GM19397 (cell line): ENCODE measurements at regions not wholly inside any gene's neighbourhood (a gene's known extent, or its start where the extent isn't known, plus 50 kb on each side); places are given as distances from the start of the nearest gene placed in this dataset.

ENCODE experiments used
- ATAC-seq: cut with Tn5 transposase; IDR thresholded peaks from one replicate; pipeline ENCODE4 v1.9.1; 2021; ENCODE audit warnings: mild to moderate bottlenecking, moderate library complexity; ENCODE audit not compliant: unreplicated experiment

GRCh38 chr17:12365805-12366204, 299.9 kb upstream of the MYOCD start:
- no peak for ATAC-seq

DNA sequence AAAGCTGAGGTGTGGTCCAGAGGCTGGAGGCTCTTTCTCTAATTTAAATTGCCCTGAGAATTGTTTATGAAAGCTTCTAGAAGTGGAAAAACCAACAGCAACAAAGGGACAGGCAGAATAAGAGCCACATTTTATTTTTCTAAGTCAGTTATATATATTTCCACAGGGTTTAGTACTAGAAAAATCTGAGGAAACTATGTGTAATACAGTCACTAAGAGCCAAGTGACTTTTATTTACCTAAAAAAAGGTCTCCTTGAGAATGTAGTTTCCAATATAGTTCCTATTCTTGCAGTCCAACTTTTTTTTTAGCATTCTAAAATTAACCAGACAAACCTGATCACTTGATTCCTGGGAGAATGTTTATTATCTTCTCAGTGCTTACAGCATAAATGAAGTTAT, 296.6 kb upstream of the MYOCD start:
- ATAC-seq, result no peak

DNA sequence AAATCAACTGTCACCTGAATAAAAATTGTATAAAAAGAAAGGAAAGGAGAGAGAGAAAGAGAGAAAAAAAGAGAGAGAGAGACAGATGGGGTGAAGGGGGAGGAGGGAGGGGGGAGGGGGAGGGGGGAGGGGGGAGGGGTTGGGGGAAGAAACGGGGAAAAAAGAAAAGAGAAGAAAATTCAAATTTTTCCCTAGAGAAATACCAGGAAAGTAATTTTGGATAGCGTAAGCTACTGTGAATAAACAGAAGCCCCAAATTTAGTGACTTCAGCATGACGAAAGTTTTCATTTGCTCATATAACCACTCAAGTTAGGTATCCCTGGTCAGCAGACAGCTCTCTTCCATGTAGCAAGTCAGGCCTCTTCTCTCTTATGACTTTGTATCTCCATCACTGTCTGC, 289.4 kb upstream of the MYOCD start:
- ATAC-seq, result no peak

DNA sequence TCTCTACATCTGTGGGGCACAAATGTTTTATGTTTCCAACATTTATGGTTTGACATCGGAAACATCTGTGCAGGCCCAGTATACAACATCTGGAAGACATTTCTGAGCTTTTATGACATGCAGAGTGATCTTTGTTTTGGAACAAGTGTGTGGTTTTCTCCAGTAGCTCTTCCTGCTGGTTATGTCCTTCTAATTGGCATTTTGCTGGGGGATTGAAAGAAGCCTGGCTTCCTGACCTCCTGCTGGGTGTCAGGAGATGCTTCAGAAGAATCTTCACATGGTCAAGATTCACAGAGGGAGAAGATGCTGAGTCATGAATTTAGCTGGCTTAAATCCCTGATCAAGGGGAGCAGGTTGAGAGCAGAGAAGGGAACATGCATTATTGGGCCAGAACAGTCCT, 279.5 kb upstream of the MYOCD start:
- no peak for ATAC-seq

GRCh38 chr17:12388226-12388625, 277.5 kb upstream of the MYOCD start:
- no peak for ATAC-seq

DNA sequence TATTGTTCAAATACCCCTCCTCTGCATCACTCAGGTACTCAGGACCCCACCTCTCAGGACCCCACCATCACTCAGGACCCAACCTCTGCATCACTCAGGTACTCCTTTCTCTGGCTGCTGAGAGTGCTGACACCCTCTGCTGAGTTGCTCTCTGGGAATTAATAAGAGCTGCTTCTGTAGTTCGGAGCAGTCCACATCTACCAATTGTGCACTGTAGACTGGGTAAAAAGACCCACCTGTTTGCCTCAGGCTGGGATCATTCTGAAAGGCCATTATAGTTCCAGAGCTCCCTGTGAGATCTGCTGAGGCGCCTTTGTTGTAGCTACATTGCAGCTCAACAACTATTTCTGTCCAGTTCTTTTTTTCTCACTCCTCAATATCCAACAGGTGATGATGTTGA, 276.3 kb upstream of the MYOCD start:
- no peak for ATAC-seq

GRCh38 chr17:12390631-12391030, 275.1 kb upstream of the MYOCD start:
- ATAC-seq, result no peak

- no peak for ATAC-seq
These were observed 274.2 kb upstream of the MYOCD start for GRCh38 chr17:12391468-12391867.

DNA sequence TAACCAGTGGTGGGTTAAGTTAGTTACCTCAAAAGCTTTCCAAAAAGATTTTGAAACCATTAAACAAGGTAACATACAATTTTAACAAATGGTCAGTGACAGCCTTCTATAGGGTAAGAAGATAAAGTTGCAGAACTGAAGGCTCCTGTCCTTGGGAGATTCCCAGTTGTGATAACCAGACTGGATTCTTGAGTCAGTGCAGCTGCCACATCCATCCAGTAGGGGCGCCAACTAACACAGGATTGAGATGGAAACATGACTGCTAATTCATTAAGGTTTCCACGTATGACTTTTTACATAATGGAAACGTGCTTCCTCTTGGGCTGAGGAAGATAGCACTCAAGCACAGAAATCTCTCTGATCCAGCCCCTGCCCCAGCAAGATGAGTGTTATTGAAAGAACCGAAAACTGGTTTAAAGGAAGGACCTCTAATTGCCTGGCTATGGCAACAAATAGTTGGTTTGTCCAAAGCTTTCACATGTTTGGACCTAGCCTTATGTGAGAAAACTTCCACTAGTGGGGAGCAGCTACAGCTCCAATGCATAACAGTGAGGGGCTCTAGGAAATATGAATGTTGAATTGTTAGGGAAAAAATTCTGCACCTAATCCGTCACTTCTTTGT, 269.8 kb upstream of the MYOCD start:
- ATAC-seq, result no peak

GRCh38 chr17:12398441-12399051, 267.1 kb upstream of the MYOCD start:
- no peak for ATAC-seq

DNA sequence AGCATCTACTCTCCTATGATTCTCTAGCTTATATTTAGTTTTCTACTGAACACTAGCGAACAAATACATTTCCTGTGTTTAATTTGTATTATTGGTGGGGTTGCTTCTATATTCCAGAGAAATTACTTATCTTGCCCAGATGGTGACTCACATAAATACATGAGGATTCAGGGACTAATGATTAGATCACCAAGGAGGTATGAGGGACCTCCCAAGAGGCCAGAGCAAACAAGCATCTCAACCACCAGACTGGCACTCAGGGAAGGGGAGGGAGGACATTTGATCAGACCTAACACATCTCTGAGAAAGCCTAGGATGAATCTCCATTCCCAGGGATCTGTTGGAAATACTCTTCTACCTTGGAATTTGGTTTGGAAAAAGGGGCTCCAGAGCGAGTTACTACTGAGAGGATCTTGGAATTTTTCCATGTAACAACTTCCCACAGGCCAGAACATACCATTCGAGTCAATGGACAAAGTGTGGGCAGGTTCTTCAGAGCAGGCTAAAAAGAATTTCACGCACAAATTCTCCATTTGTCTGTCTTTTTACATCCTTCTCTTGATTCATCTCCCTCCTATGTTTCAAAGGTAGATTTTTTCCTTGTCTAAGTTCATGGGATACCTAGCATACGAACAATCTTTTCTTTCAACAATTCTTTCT, 262.6 kb upstream of the MYOCD start:
- no peak for ATAC-seq

DNA sequence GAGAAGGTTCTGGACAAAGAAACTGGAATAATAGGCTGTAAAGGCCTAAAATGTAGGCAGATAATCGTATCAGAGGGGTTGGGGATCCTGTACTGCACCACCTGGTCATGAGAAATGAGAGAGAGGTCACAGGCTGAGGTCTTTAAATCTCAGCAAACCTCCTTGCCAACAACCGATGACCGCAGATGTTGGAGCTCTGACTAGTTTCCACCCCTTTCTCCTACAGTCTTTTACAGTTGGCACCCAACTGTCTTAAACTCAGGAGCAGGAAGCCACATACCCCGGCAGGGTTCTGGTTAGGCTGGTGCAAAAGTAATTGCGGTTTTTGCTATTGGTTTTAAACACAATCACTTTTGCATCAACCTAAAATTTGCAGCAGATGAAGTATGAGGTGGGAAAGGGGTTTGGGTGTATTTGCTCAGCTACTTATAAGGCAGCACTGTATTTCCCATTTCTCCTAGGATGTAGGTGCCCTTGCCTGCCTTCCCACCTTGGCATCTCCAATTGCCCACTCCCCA, 261.8 kb upstream of the MYOCD start:
- no peak for ATAC-seq

DNA sequence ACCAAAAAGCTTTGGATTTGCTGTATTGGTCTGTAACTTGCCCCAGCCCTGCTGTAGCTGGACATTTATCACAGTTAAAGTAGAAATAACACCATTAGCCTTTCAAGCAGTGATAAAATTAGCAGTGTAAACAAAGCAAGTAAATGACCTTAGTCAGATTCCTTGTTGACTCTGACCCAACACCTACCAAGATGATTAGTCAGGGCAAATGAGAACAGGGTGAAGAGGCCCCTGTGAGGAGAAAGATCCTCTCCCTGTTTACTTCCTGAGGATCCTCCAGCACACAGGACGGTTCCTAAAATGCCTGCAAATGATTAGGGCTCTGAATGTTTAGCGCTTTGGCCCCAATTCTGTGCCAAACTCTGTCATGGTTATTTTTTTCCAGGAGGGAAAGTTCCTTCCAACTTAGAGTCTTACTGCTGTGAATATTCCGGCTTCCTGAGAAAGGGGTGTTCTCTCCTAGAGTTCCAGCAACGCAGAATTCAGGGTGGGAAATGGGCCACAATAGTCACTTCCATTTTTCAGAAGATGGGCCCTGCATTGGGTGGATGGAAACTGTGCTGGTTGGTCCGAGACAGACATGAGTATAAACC, 259.0 kb upstream of the MYOCD start:
- ATAC-seq, result no peak

DNA sequence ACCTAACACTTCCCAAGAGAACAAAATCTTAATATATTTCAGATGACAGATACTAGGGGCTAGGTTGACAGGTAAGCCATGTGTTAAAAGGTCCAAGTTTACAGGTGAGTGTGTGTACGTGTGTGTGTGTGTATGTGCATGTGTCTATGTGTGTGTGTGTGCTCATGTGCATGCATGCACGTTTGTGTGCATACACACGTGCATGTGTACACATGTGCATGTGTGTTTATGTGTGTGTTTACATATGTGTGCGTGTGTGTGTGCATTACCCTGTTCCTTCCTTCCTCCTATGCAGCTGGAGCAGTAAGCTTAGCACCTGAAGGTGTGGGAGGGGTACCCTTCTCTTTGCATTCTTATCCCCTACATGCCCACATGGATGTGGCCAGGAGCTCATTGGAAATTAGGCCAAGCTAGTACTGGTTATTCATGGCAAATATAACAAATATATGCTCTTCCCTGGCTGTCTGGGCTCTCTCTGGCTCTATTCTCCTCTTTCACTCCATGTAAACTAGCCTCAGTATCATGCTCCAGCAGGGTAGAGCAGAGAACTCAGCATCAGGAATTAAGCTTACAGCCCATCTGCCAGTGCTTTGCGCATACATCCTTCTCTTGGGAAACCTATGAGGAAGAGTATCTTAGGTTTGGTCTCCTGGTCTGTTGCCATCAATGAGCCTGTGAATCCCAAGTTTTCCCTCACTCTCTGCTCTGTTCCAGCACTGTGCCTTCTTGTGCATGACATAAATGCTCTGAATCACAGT, 258.0 kb upstream of the MYOCD start:
- ATAC-seq, result no peak

GRCh38 chr17:12409082-12409481, 256.6 kb upstream of the MYOCD start:
- ATAC-seq, result no peak

- no peak for ATAC-seq
These were observed 255.0 kb upstream of the MYOCD start for GRCh38 chr17:12410717-12411116.

- no peak for ATAC-seq
These were observed 250.7 kb upstream of the MYOCD start for GRCh38 chr17:12415031-12415430.

- no peak for ATAC-seq
These were observed 244.6 kb upstream of the MYOCD start for GRCh38 chr17:12421077-12421476.

GRCh38 chr17:12421646-12422306, 243.9 kb upstream of the MYOCD start:
- peak; percentile 84 for ATAC-seq

DNA sequence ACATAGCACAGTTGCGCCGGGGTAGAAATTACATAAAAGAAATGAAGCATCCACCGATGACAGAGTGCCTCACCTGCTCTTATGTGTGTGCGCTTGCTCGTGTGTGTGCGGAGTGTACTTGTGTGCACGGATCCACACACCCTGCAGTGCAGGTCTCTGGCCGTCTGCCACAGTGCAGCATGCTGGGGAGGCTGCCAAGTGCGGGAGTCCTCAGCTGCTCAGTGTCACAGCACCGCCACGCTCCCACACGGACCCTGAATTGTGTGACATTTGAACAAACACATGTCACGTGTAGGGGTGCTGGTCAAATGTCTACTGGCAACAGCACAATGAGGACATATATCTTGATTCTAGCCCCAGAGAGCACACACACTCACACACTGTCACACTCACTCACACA, 243.0 kb upstream of the MYOCD start:
- ATAC-seq, result no peak

DNA sequence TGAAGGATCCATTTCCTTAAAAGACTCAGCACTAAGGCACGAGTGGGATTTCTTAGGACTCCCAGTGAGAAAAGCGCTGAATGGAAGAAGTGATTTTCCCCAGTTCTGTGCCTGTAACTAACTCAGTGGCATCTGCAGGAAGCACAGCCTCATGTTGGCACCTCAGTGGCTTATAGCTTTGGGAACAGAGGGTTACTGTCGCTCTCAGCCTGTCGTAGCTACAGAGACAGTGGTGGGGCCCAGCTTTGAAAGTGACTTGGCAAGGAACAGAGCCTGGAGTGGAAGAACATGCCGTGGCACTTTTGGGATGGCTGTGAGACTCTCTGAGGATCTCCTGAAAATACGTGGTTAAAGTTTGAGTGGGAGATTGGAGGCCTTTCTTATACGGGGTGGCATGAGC, 242.4 kb upstream of the MYOCD start:
- ATAC-seq, result no peak
